GM12891 (cell line): ENCODE measurements at regions not wholly inside any gene's neighbourhood (a gene's known extent, or its start where the extent isn't known, plus 50 kb on each side); places are given as distances from the start of the nearest gene placed in this dataset.

ENCODE experiments used
- DNase-seq: peaks from one replicate; pipeline ENCODE4 v3.0.0; 2011; ENCODE audit warnings: low spot score; ENCODE audit not compliant: insufficient read length
- FAIRE-seq: peaks from 2 replicates; lab custom pipeline; 2011; peaks lifted over from hg19 to GRCh38; lab: Jason Lieb, UNC
- PAX5 ChIP-seq: IDR thresholded peaks from 2 replicates; pipeline ENCODE4 v1.6.1; 2011; ENCODE audit warnings: low read length, moderate library complexity, mild to moderate bottlenecking; ENCODE audit not compliant: insufficient read depth, severe bottlenecking
- POLR2A ChIP-seq: IDR thresholded peaks from 2 replicates; pipeline ENCODE4 v1.6.1; 2011; ENCODE audit warnings: low read depth, low read length, control low read depth
- POLR2AphosphoS5 ChIP-seq: IDR thresholded peaks from 2 replicates; pipeline ENCODE4 v1.6.1; 2011; ENCODE audit warnings: low read depth, low read length, control low read depth
- POU2F2 ChIP-seq: IDR thresholded peaks from 2 replicates; pipeline ENCODE4 v1.6.1; 2011; ENCODE audit warnings: low read depth, mild to moderate bottlenecking, control low read depth, low read length, moderate library complexity
- SPI1 ChIP-seq: IDR thresholded peaks from 2 replicates; pipeline ENCODE4 v1.6.1; 2011; ENCODE audit warnings: low read depth, low read length, control low read depth
- TAF1 ChIP-seq: IDR thresholded peaks from 2 replicates; pipeline ENCODE4 v1.6.1; 2011; ENCODE audit warnings: low read depth, low read length, control low read depth

DNA sequence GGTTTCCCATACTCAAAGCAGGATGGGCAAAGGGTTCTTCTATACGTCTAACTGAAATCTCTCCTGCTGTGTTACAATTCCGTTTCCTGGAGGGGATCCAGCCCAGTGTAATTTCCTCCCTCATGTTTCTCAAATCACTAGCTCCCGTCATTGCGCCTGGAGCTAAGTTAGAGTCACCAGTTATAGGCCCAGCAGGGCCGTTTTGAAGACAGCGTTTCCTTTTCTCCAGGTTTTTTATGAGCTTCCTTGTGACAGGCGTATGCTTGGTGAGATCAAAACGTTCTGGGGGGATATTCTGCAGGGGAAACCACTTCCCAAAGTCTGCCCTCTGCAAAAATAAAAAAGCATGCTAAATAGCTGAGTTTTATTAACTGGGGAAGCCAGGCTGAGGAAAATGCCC is 53.0 kb upstream of the WWC1 start:
- DNase-seq (no peak), FAIRE-seq (no peak)
- TF ChIP-seq POU2F2 (no peak), POLR2AphosphoS5 (no peak), TAF1 (no peak), SPI1 (no peak), PAX5 (no peak), POLR2A (no peak)

GRCh38 chr5:168239325-168239724 is 52.1 kb upstream of the WWC1 start:
- no peak for DNase-seq
- FAIRE-seq = no peak
- TF ChIP-seq POU2F2 = no peak
- no peak for TF ChIP-seq POLR2A
- TF ChIP-seq TAF1 = no peak
- no peak for TF ChIP-seq PAX5
- TF ChIP-seq POLR2AphosphoS5 = no peak
- TF ChIP-seq SPI1 = no peak
